Colonic mucosa (tissue), 4 donors: ENCODE measurements at regions not wholly inside any gene's neighbourhood (a gene's known extent, or its start where the extent isn't known, plus 50 kb on each side); places are given as distances from the start of the nearest gene placed in this dataset.
"Not testable (repeated sequence)": the region's sequence is repeated elsewhere in the genome, so short reads cannot be mapped to it uniquely, and the experiment has no call there.

Source experiments
- DNase-seq: peaks from one replicate; pipeline ENCODE4 v3.0.0-alpha.2; 2020
- H3K27ac ChIP-seq: fragments of 200-600 bp; one replicate; pipeline ENCODE4 v1.8.0; 2021
- H3K27me3 ChIP-seq: fragments of 200-600 bp; one replicate; pipeline ENCODE4 v1.8.0; 2021
- H3K36me3 ChIP-seq: fragments of 200-600 bp; one replicate; pipeline ENCODE4 v1.8.0; 2021
- H3K4me1 ChIP-seq: fragments of 200-600 bp; one replicate; pipeline ENCODE4 v1.8.0; 2021; ENCODE audit warnings: mild to moderate bottlenecking
- H3K4me3 ChIP-seq: fragments of 200-600 bp; one replicate; pipeline ENCODE4 v1.8.0; 2021
- H3K9ac ChIP-seq, 2 donors: one replicate each; pipeline ENCODE4 v1.7.0; 2013; ENCODE audit warnings: control low read depth in 2 of 2, low read depth in 2 of 2, low read length in 2 of 2
- H3K9me3 ChIP-seq: fragments of 200-600 bp; one replicate; pipeline ENCODE4 v1.8.0; 2021
- CTCF ChIP-seq: fragments of 200-600 bp; IDR thresholded peaks from one replicate; pipeline ENCODE4 v1.8.0; 2022; ENCODE audit warnings: antibody characterized with exemption, mild to moderate bottlenecking
- intact Hi-C: fragments of 100-400 bp; cut with DNase I; formaldehyde crosslinking; loops from one replicate; pipeline ENCODE4 v1.14.1; 2022
- donor health status: healthy.
- donor health status: DM: no; HTN: no; CAD: no.
- donor health status: DM: no; HTN: no; CAD: no.

GRCh38 chr15:38997841-38998240, 433.2 kb upstream of the RASGRP1 start:
- Histone ChIP-seq H3K36me3 (no peaks in the 10 kb centered on the region), H3K4me3 (no peak overlapping the region), H3K27me3 (no peaks in the 10 kb centered on the region), H3K4me1 (no peaks in the 10 kb centered on the region), H3K9ac (no peak overlapping the region), H3K9me3 (no peaks in the 10 kb centered on the region), H3K27ac (no peak overlapping the region)
- intact Hi-C loops, result no loop called here
- no peak for DNase-seq
- TF ChIP-seq CTCF, result no peak

GRCh38 chr15:39000008-39000734, 435.6 kb upstream of the RASGRP1 start:
- H3K9ac ChIP-seq, result no peak overlapping the region
- no peak overlapping the region for H3K4me3 ChIP-seq
- no peaks in the 10 kb centered on the region for H3K4me1 ChIP-seq
- TF ChIP-seq CTCF, result no peak
- no peak for DNase-seq
- H3K27ac ChIP-seq, result no peak overlapping the region
- H3K27me3 ChIP-seq, result no peaks in the 10 kb centered on the region
- H3K36me3 ChIP-seq, result no peaks in the 10 kb centered on the region
- intact Hi-C loops, result no loop called here
- H3K9me3 ChIP-seq, result no peaks in the 10 kb centered on the region

GRCh38 chr15:39009740-39010139, 445.1 kb upstream of the RASGRP1 start:
- no peaks in the 10 kb centered on the region for H3K9me3 ChIP-seq
- no peak overlapping the region for H3K9ac ChIP-seq
- intact Hi-C loops, result no loop called here
- no peak for DNase-seq
- no peak for TF ChIP-seq CTCF
- H3K36me3 ChIP-seq, result no peaks in the 10 kb centered on the region
- H3K4me1 ChIP-seq, result no peaks in the 10 kb centered on the region
- no peak overlapping the region for H3K4me3 ChIP-seq
- no peak overlapping the region for H3K27ac ChIP-seq
- H3K27me3 ChIP-seq, result no peaks in the 10 kb centered on the region

GRCh38 chr15:39011066-39011465, 446.5 kb upstream of the RASGRP1 start:
- H3K9me3 ChIP-seq, H3K27me3 ChIP-seq, H3K36me3 ChIP-seq, DNase-seq, H3K4me1 ChIP-seq, H3K9ac ChIP-seq, intact Hi-C loops, H3K27ac ChIP-seq, H3K4me3 ChIP-seq: not testable (repeated sequence)

- Histone ChIP-seq H3K4me1 (no peaks in the 10 kb centered on the region), H3K27me3 (no peaks in the 10 kb centered on the region), H3K4me3 (no peak overlapping the region), H3K9ac (no peak overlapping the region), H3K36me3 (no peaks in the 10 kb centered on the region), H3K9me3 (no peaks in the 10 kb centered on the region), H3K27ac (no peak overlapping the region)
- DNase-seq, result no peak
- intact Hi-C loops, result no loop called here
- TF ChIP-seq CTCF, result no peak
Observed at GRCh38 chr15:39013262-39013661, 448.6 kb upstream of the RASGRP1 start.

GRCh38 chr15:39014682-39015081, 450.1 kb upstream of the RASGRP1 start:
- no peak overlapping the region for H3K4me3 ChIP-seq
- TF ChIP-seq CTCF, result no peak
- H3K4me1 ChIP-seq, result no peaks in the 10 kb centered on the region
- H3K9ac ChIP-seq, result no peak overlapping the region
- no peak for DNase-seq
- no peak overlapping the region for H3K27ac ChIP-seq
- H3K9me3 ChIP-seq, result no peaks in the 10 kb centered on the region
- H3K27me3 ChIP-seq, result no peaks in the 10 kb centered on the region
- no peaks in the 10 kb centered on the region for H3K36me3 ChIP-seq
- intact Hi-C loops, result no loop called here
